SK-N-SH (cell line): ENCODE measurements at regions not wholly inside any gene's neighbourhood (a gene's known extent, or its start where the extent isn't known, plus 50 kb on each side); places are given as distances from the start of the nearest gene placed in this dataset.

Experiments used
- CTCF ChIA-PET: fragments of 300-600, 350-600 bp; formaldehyde crosslinking; extraction: SDS; loops from one replicate; lab custom pipeline; 2021; lab: Yijun Ruan, JAX
- POLR2A ChIA-PET: fragments of 350-600 bp; sonication (Branson Sonifier 250); formaldehyde crosslinking; extraction: SDS; loops from one replicate; lab custom pipeline; 2020; ENCODE audit warnings: antibody characterized with exemption, inconsistent platforms; lab: Yijun Ruan, JAX
- DNase-seq: peaks from one replicate; pipeline ENCODE4 v3.0.0; 2012
- H2AFZ ChIP-seq: fragments of 200-600 bp; sonication (generic); 2 replicates; pipeline ENCODE4 v1.8.1; 2016; ENCODE audit warnings: antibody characterized with exemption, mild to moderate bottlenecking, low read depth
- H3F3A ChIP-seq: fragments of 200-600 bp; sonication (generic); replicated peaks from 2 replicates; pipeline ENCODE3; 2016; ENCODE audit warnings: antibody characterized with exemption, mild to moderate bottlenecking; ENCODE audit not compliant: insufficient read depth
- H3K27ac ChIP-seq, 2 experiments: fragments of 200-500 bp in 1 of 2; fragments of 200-600 bp in 1 of 2; sonication (Bioruptor generic) in 1 of 2; sonication (generic), shearing (Covaris generic) in 1 of 2; 2 replicates each; pipeline versions ENCODE4 v1.5.1 to v1.6.1; 2014 to 2016; ENCODE audit warnings: low read depth in 2 of 2, inconsistent platforms in 1 of 2, low read length in 1 of 2, mild to moderate bottlenecking in 1 of 2, mixed read lengths in 1 of 2
- H3K27me3 ChIP-seq: fragments of 200-600 bp; sonication (generic), shearing (Covaris generic); 2 replicates; pipeline ENCODE4 v1.6.1; 2016; ENCODE audit warnings: mixed run types; ENCODE audit not compliant: insufficient read depth
- H3K36me3 ChIP-seq, 2 experiments: fragments of 200-500 bp in 1 of 2; fragments of 200-600 bp in 1 of 2; sonication (Bioruptor generic) in 1 of 2; sonication (generic) in 1 of 2; replicated peaks in 1 of 2; 2 replicates each; pipeline versions ENCODE3 to v1.5.1; 2014 to 2016; ENCODE audit warnings: low read length in 1 of 2, mild to moderate bottlenecking in 1 of 2; ENCODE audit not compliant: insufficient read depth in 2 of 2, control insufficient read depth in 1 of 2
- H3K4me1 ChIP-seq, 2 experiments: fragments of 200-500 bp in 1 of 2; fragments of 200-600 bp in 1 of 2; sonication (Bioruptor generic) in 1 of 2; sonication (generic), shearing (Covaris generic) in 1 of 2; 2 replicates each; pipeline versions ENCODE4 v1.5.1 to v1.6.1; 2014 to 2016; ENCODE audit warnings: low read depth in 1 of 2, low read length in 1 of 2, mixed run types in 1 of 2; ENCODE audit not compliant: insufficient read depth in 2 of 2, control insufficient read depth in 1 of 2
- H3K4me2 ChIP-seq: fragments of 200-600 bp; sonication (generic), shearing (Covaris generic); 2 replicates; pipeline ENCODE4 v1.6.1; 2017; ENCODE audit warnings: mixed run types
- H3K4me3 ChIP-seq, 2 experiments: fragments of 200-500 bp in 1 of 2; fragments of 200-600 bp in 1 of 2; sonication (Bioruptor generic) in 1 of 2; sonication (generic), shearing (Covaris generic) in 1 of 2; 2 replicates each; pipeline versions ENCODE4 v1.5.1 to v1.8.1; 2014 to 2016; ENCODE audit warnings: low read depth in 2 of 2, inconsistent platforms in 1 of 2, low read length in 1 of 2, mild to moderate bottlenecking in 1 of 2, mixed read lengths in 1 of 2, moderate library complexity in 1 of 2
- H3K79me2 ChIP-seq: fragments of 200-600 bp; sonication (generic); 2 replicates; pipeline ENCODE4 v1.8.1; 2017; ENCODE audit warnings: mild to moderate bottlenecking; ENCODE audit not compliant: insufficient read depth
- H3K9ac ChIP-seq: fragments of 200-600 bp; sonication (generic); 2 replicates; pipeline ENCODE4 v1.6.1; 2017; ENCODE audit warnings: mixed run types
- H3K9me2 ChIP-seq: fragments of 200-600 bp; sonication (generic); 2 replicates; pipeline ENCODE4 v1.6.1; 2017; ENCODE audit warnings: mixed run types
- H3K9me3 ChIP-seq: fragments of 200-600 bp; sonication (generic); 2 replicates; pipeline ENCODE4 v1.6.1; 2017; ENCODE audit warnings: mixed run types, mild to moderate bottlenecking, moderate library complexity
- H4K20me1 ChIP-seq: fragments of 200-600 bp; sonication (generic); 2 replicates; pipeline ENCODE4 v1.6.1; 2017; ENCODE audit warnings: mild to moderate bottlenecking, mixed run types; ENCODE audit not compliant: insufficient read depth
- CHD2 ChIP-seq: fragments of 150-350 bp; IDR thresholded peaks from 2 replicates; pipeline ENCODE4 v1.6.1; 2018; ENCODE audit warnings: low read length; ENCODE audit not compliant: partially characterized antibody
- CTCF ChIP-seq: fragments of 200-600 bp; sonication (generic); IDR thresholded peaks from 2 replicates; pipeline ENCODE4 v1.6.1; 2017; ENCODE audit warnings: antibody characterized with exemption, mild to moderate bottlenecking, moderate library complexity
- ELF1 ChIP-seq: IDR thresholded peaks from 2 replicates; pipeline ENCODE4 v1.4.0; 2012
- EP300 ChIP-seq, 2 experiments: IDR thresholded peaks; 2 replicates each; pipeline versions ENCODE4 v1.4.0 to v1.6.1; 2012; ENCODE audit warnings: borderline replicate concordance in 1 of 2, low read depth in 1 of 2, low read length in 1 of 2
- FOSL2 ChIP-seq: IDR thresholded peaks from 2 replicates; pipeline ENCODE4 v1.4.0; 2012; ENCODE audit warnings: low read depth, mild to moderate bottlenecking, moderate library complexity, borderline replicate concordance
- GABPA ChIP-seq: IDR thresholded peaks from 2 replicates; pipeline ENCODE4 v1.4.0; 2012; ENCODE audit warnings: low read depth, mild to moderate bottlenecking
- GATA2 ChIP-seq: sonication (generic); formaldehyde crosslinking; IDR thresholded peaks from 2 replicates; pipeline ENCODE4 v1.5.0; 2020; ENCODE audit warnings: mild to moderate bottlenecking, missing genetic modification reagents
- IRF3 ChIP-seq: fragments of 150-350 bp; IDR thresholded peaks from 2 replicates; pipeline ENCODE4 v1.6.1; 2016; ENCODE audit warnings: mild to moderate bottlenecking, low read depth, low read length
- JUND ChIP-seq: IDR thresholded peaks from 2 replicates; pipeline ENCODE4 v1.4.0; 2012
- MAX ChIP-seq: IDR thresholded peaks from 2 replicates; pipeline ENCODE4 v1.4.0; 2012; ENCODE audit warnings: low read depth
- MEF2A ChIP-seq: IDR thresholded peaks from 2 replicates; pipeline ENCODE4 v1.4.0; 2012; ENCODE audit warnings: low read depth, borderline replicate concordance
- MXI1 ChIP-seq: IDR thresholded peaks from 2 replicates; pipeline ENCODE4 v1.6.1; 2012; ENCODE audit warnings: mild to moderate bottlenecking, low read depth, low read length, improper control_type of control experiment
- NRF1 ChIP-seq: IDR thresholded peaks from 2 replicates; pipeline ENCODE4 v1.6.1; 2012; ENCODE audit warnings: low read depth, mild to moderate bottlenecking, low read length
- PBX3 ChIP-seq: IDR thresholded peaks from 2 replicates; pipeline ENCODE4; 2012
- RAD21 ChIP-seq: IDR thresholded peaks from 2 replicates; pipeline ENCODE4 v1.6.1; 2012; ENCODE audit warnings: mild to moderate bottlenecking, low read length
- REST ChIP-seq: IDR thresholded peaks from 2 replicates; pipeline ENCODE4 v1.6.1; 2012; ENCODE audit warnings: mild to moderate bottlenecking, low read depth, low read length, moderate library complexity
- RFX5 ChIP-seq: IDR thresholded peaks from 2 replicates; pipeline ENCODE4 v1.6.1; 2012; ENCODE audit warnings: mild to moderate bottlenecking, improper control_type of control experiment, low read length
- SMC3 ChIP-seq: IDR thresholded peaks from 2 replicates; pipeline ENCODE4 v1.6.1; 2012; ENCODE audit warnings: low read depth, low read length, improper control_type of control experiment
- TAF1 ChIP-seq: IDR thresholded peaks from 2 replicates; pipeline ENCODE4 v1.6.1; 2012; ENCODE audit warnings: low read depth, mild to moderate bottlenecking, low read length, moderate library complexity, borderline replicate concordance
- TEAD4 ChIP-seq: IDR thresholded peaks from 2 replicates; pipeline ENCODE4 v1.4.0; 2012; ENCODE audit warnings: mild to moderate bottlenecking, borderline replicate concordance; ENCODE audit not compliant: insufficient read depth
- YY1 ChIP-seq: IDR thresholded peaks from 2 replicates; pipeline ENCODE4 v1.4.0; 2012; ENCODE audit warnings: low read depth, mild to moderate bottlenecking
- WGBS: methylation state at CpG from one replicate; pipeline ENCODE4 v1.1.6; 2017; ENCODE audit warnings: low lambda C conversion rate; 5-methylcytosine and 5-hydroxymethylcytosine counted together

- POLR2A ChIA-PET: no interaction called here
- peaks cover 0 to 6% of the 10 kb centered on the region in 2 experiments; a peak in 1 of 4 replicates for H3K4me1 ChIP-seq
- TF ChIP-seq GABPA (no peak), MEF2A (no peak)
- TF ChIP-seq, all 33 proteins: peak for 0
- Histone ChIP-seq H3K4me3 (no peak overlapping the region), H4K20me1 (no peaks in the 10 kb centered on the region), H3K79me2 (no peaks in the 10 kb centered on the region), H3F3A (no peaks in the 10 kb centered on the region), H3K4me2 (no peak overlapping the region), H3K9me2 (no peaks in the 10 kb centered on the region), H3K9ac (no peak overlapping the region), H3K9me3 (no peaks in the 10 kb centered on the region), H3K36me3 (no peaks in the 10 kb centered on the region), H3K27ac (no peak overlapping the region), H3K27me3 (no peaks in the 10 kb centered on the region), H2AFZ (no peak overlapping the region)
- 42% methylated on average over 9 of the region's 9 CpGs for WGBS
- no peak for DNase-seq
- CTCF ChIA-PET: interaction anchor here (0.6 to 1.1 kb wide), 2 partner anchors 86 to 250 kb away, joined by 3 read pairs; no protein-coding TSS in a partner anchor
Measured at GRCh38 chr19:30916238-30916637, 433.0 kb downstream of the TSHZ3 start.

- Histone ChIP-seq H3K9me3 (no peaks in the 10 kb centered on the region), H3K9ac (no peak overlapping the region), H3K9me2 (no peaks in the 10 kb centered on the region), H3K4me1 (peaks cover 0 to 18% of the 10 kb centered on the region in 2 experiments; a peak in 1 of 4 replicates), H2AFZ (no peak overlapping the region), H3K27ac (no peak overlapping the region), H3K36me3 (no peaks in the 10 kb centered on the region), H3K4me2 (no peak overlapping the region), H3K4me3 (no peak overlapping the region), H3F3A (no peaks in the 10 kb centered on the region), H4K20me1 (no peaks in the 10 kb centered on the region), H3K79me2 (no peaks in the 10 kb centered on the region), H3K27me3 (no peaks in the 10 kb centered on the region)
- ChIA-PET POLR2A (no interaction called here), CTCF (no interaction called here)
- WGBS: 13% methylated on average over 3 of the region's 3 CpGs
- TF ChIP-seq PBX3 (no peak), SMC3 (no peak), ELF1 (no peak), CHD2 (no peak), GATA2 (CRISPR knock-in tag) (no peak), RFX5 (no peak), TAF1 (no peak), REST (no peak), NRF1 (no peak), RAD21 (no peak), MEF2A (no peak), JUND (no peak), MXI1 (no peak), MAX (no peak), EP300 (IDR thresholded peaks at IDR 0.05; ENCODE audit: borderline replicate concordance in 1 of 2, low read depth in 1 of 2, low read length in 1 of 2) (no peak), FOSL2 (no peak), IRF3 (no peak), CTCF (no peak), TEAD4 (no peak), YY1 (no peak)
- DNase-seq: no peak
Measured at GRCh38 chr19:30911491-30911890, 437.7 kb downstream of the TSHZ3 start.
